Naive thymus-derived CD4-positive, alpha-beta T cell (primary cell): ENCODE measurements at regions not wholly inside any gene's neighbourhood (a gene's known extent, or its start where the extent isn't known, plus 50 kb on each side); places are given as distances from the start of the nearest gene placed in this dataset.

Source experiments
- ATAC-seq: fragments of 150-1000 bp; cut with Tn5 transposase; 2 replicates; pipeline ENCODE4 v1.10.0; 2021; ENCODE audit warnings: mild to moderate bottlenecking, moderate library complexity
- CTCF ChIA-PET: fragments of 350-600 bp; sonication (Branson Sonifier 250); formaldehyde crosslinking; loops from one replicate; lab custom pipeline; 2021; ENCODE audit warnings: antibody characterized with exemption; lab: Charles Lee
- POLR2A ChIA-PET: fragments of 350-600 bp; sonication (Branson Sonifier 250); formaldehyde crosslinking; loops from one replicate; lab custom pipeline; 2021; ENCODE audit warnings: antibody characterized with exemption, inconsistent platforms; lab: Charles Lee
- DNase-seq, 9 donors: peaks; one replicate each; pipeline versions ENCODE4 v3.0.0 to v3.0.0-alpha.2; 2020 to 2022; ENCODE audit warnings: mixed read lengths in 1 of 9
- H3K27ac ChIP-seq: one replicate; pipeline ENCODE4 v1.7.0; 2013; ENCODE audit warnings: mild to moderate bottlenecking, low read depth, low read length, moderate library complexity
- H3K27me3 ChIP-seq, 2 donors: one replicate each; pipeline ENCODE4 v1.7.0; 2013; ENCODE audit warnings: low read length in 2 of 2, mild to moderate bottlenecking in 2 of 2, moderate library complexity in 2 of 2; ENCODE audit not compliant: control insufficient read depth in 2 of 2, insufficient read depth in 2 of 2
- H3K36me3 ChIP-seq, 3 experiments: 1 replicate in 2 of 3; 2 replicates in 1 of 3; pipeline ENCODE4 v1.7.0; 2013; ENCODE audit warnings: low read length in 3 of 3, mild to moderate bottlenecking in 3 of 3, moderate library complexity in 1 of 3; ENCODE audit not compliant: insufficient read depth in 3 of 3, control insufficient read depth in 2 of 3
- H3K4me1 ChIP-seq, 2 donors: one replicate each; pipeline ENCODE4 v1.7.0; 2013; ENCODE audit warnings: low read length in 2 of 2, mild to moderate bottlenecking in 2 of 2, moderate library complexity in 1 of 2; ENCODE audit not compliant: control insufficient read depth in 2 of 2, insufficient read depth in 2 of 2
- H3K4me3 ChIP-seq: 2 replicates; pipeline ENCODE4 v1.7.0; 2013; ENCODE audit warnings: mild to moderate bottlenecking, low read length
- H3K9me3 ChIP-seq, 3 experiments: 1 replicate in 2 of 3; 2 replicates in 1 of 3; pipeline ENCODE4 v1.7.0; 2013; ENCODE audit warnings: low read length in 3 of 3; ENCODE audit not compliant: control insufficient read depth in 2 of 3
- H3K27ac Mint-ChIP-seq, 9 donors: one replicate each; pipeline ENCODE4 v1.8.0; 2020 to 2022; ENCODE audit warnings: mixed read lengths in 9 of 9, mild to moderate bottlenecking in 8 of 9, moderate library complexity in 5 of 9, inconsistent platforms in 2 of 9
- H3K27me3 Mint-ChIP-seq, 5 donors: one replicate each; pipeline ENCODE4 v1.8.0; 2021 to 2022; ENCODE audit warnings: mixed read lengths in 5 of 5, mild to moderate bottlenecking in 1 of 5
- H3K36me3 Mint-ChIP-seq, 5 donors: one replicate each; pipeline ENCODE4 v1.8.0; 2020 to 2022; ENCODE audit warnings: mixed read lengths in 5 of 5, mild to moderate bottlenecking in 3 of 5, inconsistent platforms in 1 of 5
- H3K4me1 Mint-ChIP-seq, 7 donors: one replicate each; pipeline ENCODE4 v1.8.0; 2020 to 2022; ENCODE audit warnings: mixed read lengths in 7 of 7, mild to moderate bottlenecking in 3 of 7, inconsistent platforms in 1 of 7
- H3K4me3 Mint-ChIP-seq, 10 donors: one replicate each; pipeline ENCODE4 v1.8.0; 2020 to 2022; ENCODE audit warnings: mild to moderate bottlenecking in 10 of 10, mixed read lengths in 10 of 10, moderate library complexity in 6 of 10, inconsistent platforms in 2 of 10
- H3K9me3 Mint-ChIP-seq, 11 donors: one replicate each; pipeline ENCODE4 v1.8.0; 2020 to 2022; ENCODE audit warnings: mixed read lengths in 11 of 11, mild to moderate bottlenecking in 4 of 11, inconsistent platforms in 1 of 11, moderate library complexity in 1 of 11
- intact Hi-C, 2 donors: fragments of 100-400 bp; cut with micrococcal nuclease; formaldehyde crosslinking; loops; one replicate each; pipeline ENCODE4 v1.15.1; 2023

GRCh38 chr2:38427054-38427453 is 50.0 kb upstream of the ATL2 start:
- Mint-ChIP-seq H3K4me3 (no peak overlapping the region), H3K36me3 (no peaks in the 10 kb centered on the region), H3K9me3 (peaks cover 0 to 5% (median 0%) of the 10 kb centered on the region in 11 donors), H3K27me3 (peaks cover 0 to 16% (median 0%) of the 10 kb centered on the region in 5 donors), H3K27ac (no peak overlapping the region), H3K4me1 (no peaks in the 10 kb centered on the region)
- POLR2A ChIA-PET, result no interaction called here
- DNase-seq, result no peak
- Histone ChIP-seq H3K36me3 (no peaks in the 10 kb centered on the region), H3K4me3 (no peak overlapping the region), H3K27me3 (no peaks in the 10 kb centered on the region), H3K4me1 (no peaks in the 10 kb centered on the region), H3K27ac (no peak overlapping the region), H3K9me3 (no peaks in the 10 kb centered on the region)
- intact Hi-C loops, result no loop called here
- CTCF ChIA-PET, result no interaction called here
- no peak for ATAC-seq
